Nephron (organoid): ENCODE measurements at regions not wholly inside any gene's neighbourhood (a gene's known extent, or its start where the extent isn't known, plus 50 kb on each side); places are given as distances from the start of the nearest gene placed in this dataset.
A peak's percentile ranks its signal among the peaks of the same experiment; 100 is the strongest.

Experiments used
- H3K27ac Mint-ChIP-seq, 3 experiments: 2 replicates each; pipeline ENCODE4 v1.8.0; 2020; ENCODE audit warnings: mixed read lengths in 3 of 3, mild to moderate bottlenecking in 2 of 3, moderate library complexity in 1 of 3
- H3K27me3 Mint-ChIP-seq: 2 replicates; pipeline ENCODE4 v1.8.0; 2021; ENCODE audit warnings: low read depth, mild to moderate bottlenecking, moderate library complexity, mixed read lengths
- H3K36me3 Mint-ChIP-seq: 2 replicates; pipeline ENCODE4 v1.8.0; 2020; ENCODE audit warnings: low read depth, mixed read lengths
- H3K4me1 Mint-ChIP-seq: 2 replicates; pipeline ENCODE4 v1.8.0; 2020; ENCODE audit warnings: mixed read lengths
- H3K4me3 Mint-ChIP-seq, 3 experiments: 2 replicates each; pipeline ENCODE4 v1.8.0; 2020; ENCODE audit warnings: mild to moderate bottlenecking in 3 of 3, mixed read lengths in 3 of 3, moderate library complexity in 2 of 3
- H3K9me3 Mint-ChIP-seq: 2 replicates; pipeline ENCODE4 v1.8.0; 2020; ENCODE audit warnings: mixed read lengths
- TF ChIP-seq, protein P1 (sequence below), 3 experiments: fragments of 200-600 bp; sonication (generic); IDR thresholded peaks; one replicate each; pipeline ENCODE4 v1.5.0; 2021; ENCODE audit warnings: antibody characterized with exemption in 3 of 3; ENCODE audit not compliant: unreplicated experiment in 3 of 3

DNA sequence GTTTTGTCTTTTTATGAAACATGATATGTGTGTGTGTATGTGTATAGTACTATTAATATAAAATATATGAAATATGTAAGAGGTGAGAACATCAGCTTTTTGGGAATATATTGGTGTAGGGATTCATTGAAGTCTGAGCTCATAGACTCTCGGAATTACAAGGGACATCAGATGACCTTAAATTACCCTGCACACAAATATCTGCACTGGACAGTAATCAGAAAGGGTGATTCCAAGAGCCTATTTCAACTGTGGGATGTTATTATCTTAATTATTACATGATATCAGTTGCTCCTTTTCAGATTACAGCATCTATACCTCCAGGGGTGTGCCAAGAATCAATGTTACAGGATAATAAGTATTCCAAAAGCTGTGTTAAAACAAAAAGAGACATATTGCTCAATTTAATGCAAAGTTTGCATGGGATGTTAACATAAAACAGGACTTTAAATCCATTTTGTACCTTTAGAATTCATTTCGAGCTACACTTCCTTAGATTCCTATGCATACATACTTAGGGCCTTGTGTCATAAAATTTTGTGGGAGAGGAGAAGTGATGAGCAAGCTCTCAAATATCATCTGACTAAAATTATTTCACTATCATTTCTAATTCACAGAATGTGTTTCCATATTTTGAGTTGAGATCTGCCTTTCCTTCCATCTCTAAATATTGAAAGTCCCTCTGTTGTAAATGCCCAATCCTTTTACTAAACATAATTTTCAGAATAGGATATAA lies 365.2 kb downstream of the BRINP1 start:
- TF ChIP-seq, protein P1, sequence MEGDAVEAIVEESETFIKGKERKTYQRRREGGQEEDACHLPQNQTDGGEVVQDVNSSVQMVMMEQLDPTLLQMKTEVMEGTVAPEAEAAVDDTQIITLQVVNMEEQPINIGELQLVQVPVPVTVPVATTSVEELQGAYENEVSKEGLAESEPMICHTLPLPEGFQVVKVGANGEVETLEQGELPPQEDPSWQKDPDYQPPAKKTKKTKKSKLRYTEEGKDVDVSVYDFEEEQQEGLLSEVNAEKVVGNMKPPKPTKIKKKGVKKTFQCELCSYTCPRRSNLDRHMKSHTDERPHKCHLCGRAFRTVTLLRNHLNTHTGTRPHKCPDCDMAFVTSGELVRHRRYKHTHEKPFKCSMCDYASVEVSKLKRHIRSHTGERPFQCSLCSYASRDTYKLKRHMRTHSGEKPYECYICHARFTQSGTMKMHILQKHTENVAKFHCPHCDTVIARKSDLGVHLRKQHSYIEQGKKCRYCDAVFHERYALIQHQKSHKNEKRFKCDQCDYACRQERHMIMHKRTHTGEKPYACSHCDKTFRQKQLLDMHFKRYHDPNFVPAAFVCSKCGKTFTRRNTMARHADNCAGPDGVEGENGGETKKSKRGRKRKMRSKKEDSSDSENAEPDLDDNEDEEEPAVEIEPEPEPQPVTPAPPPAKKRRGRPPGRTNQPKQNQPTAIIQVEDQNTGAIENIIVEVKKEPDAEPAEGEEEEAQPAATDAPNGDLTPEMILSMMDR (IDR thresholded peaks at IDR 0.05; ENCODE audit: unreplicated experiment in 3 of 3), result no peak

DNA sequence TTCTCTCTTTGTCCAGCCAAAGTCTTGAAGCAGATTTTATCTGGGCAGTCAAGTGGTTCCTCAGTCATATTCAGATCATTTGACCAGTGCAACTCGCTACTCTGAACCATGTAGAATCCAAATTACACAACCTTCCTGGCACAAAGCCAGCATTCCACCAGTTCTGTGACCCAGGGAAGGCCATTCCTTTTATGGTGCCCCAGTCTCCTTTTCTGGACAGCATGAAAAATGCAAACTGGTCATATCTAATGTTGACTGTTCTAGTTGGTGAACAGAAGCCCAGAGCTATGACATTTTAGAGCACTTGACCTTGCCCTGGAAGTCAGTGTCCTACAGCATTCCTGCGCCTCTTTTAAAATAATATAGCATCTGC lies 364.6 kb downstream of the BRINP1 start:
- Mint-ChIP-seq H3K36me3 (no peaks in the 10 kb centered on the region), H3K4me1 (peaks cover 30% of the 10 kb centered on the region), H3K9me3 (no peaks in the 10 kb centered on the region), H3K4me3 (no peak overlapping the region), H3K27me3 (no peaks in the 10 kb centered on the region), H3K27ac (peak overlapping the region; percentile 79 to 87 (median 87))
- TF ChIP-seq, protein P1 (IDR thresholded peaks at IDR 0.05; ENCODE audit: unreplicated experiment in 3 of 3), result no peak

More for the DNA sequence above, 365.2 kb downstream of the BRINP1 start:
- Mint-ChIP-seq H3K27ac (peak overlapping the region; percentile 79 to 87 (median 87)), H3K4me1 (peaks cover 26% of the 10 kb centered on the region), H3K27me3 (no peaks in the 10 kb centered on the region), H3K9me3 (no peaks in the 10 kb centered on the region), H3K36me3 (no peaks in the 10 kb centered on the region), H3K4me3 (no peak overlapping the region)

DNA sequence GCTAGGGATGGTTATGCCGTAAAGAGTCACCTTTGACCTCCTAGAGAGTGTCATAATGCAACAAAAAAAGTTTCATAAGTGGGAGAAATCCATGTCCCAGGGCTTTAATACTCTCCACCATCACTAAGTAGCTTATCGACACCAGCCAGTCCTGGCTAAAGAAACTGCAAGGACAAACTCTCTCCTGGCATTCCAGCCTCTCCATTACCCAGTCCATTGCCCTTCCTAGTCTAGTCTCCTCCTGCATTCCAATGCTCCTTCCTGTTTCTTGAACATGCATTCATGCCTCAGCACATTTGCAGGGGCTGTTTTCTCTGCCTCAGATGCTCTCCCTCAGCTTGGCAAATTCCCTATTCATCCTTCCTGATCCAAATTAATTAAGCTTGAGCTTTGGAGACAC lies 364.1 kb downstream of the BRINP1 start:
- TF ChIP-seq, protein P1 (IDR thresholded peaks at IDR 0.05; ENCODE audit: unreplicated experiment in 3 of 3), result no peak
- peak overlapping the region; percentile 79 to 87 (median 87) for H3K27ac Mint-ChIP-seq
- no peak overlapping the region for H3K4me3 Mint-ChIP-seq
- H3K27me3 Mint-ChIP-seq, result no peaks in the 10 kb centered on the region
- no peaks in the 10 kb centered on the region for H3K36me3 Mint-ChIP-seq
- peaks cover 30% of the 10 kb centered on the region for H3K4me1 Mint-ChIP-seq
- no peaks in the 10 kb centered on the region for H3K9me3 Mint-ChIP-seq

DNA sequence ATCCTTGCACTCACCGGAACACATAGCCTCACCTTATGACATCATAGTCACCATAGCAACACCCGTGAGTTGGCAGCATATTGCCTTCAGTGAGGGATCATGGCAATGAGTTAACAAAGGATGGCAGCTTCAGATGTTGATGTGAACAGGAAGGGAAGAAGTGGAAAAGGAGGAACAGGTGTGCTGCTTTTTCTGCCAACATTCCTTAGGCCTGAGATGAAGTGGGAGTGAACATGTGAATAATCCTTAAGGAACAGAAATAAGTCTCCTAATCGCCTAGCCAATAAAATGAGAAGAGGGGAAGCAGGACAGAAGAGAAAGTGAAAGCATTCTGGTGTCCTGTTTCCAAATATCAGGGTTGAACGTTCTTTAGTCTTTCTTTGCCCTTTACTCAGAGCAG lies 360.0 kb downstream of the BRINP1 start:
- H3K27ac Mint-ChIP-seq, result no peak overlapping the region
- no peak overlapping the region for H3K4me3 Mint-ChIP-seq
- H3K27me3 Mint-ChIP-seq, result no peaks in the 10 kb centered on the region
- peaks cover 25% of the 10 kb centered on the region for H3K4me1 Mint-ChIP-seq
- TF ChIP-seq, protein P1 (IDR thresholded peaks at IDR 0.05; ENCODE audit: unreplicated experiment in 3 of 3), result no peak
- H3K36me3 Mint-ChIP-seq, result no peaks in the 10 kb centered on the region
- H3K9me3 Mint-ChIP-seq, result no peaks in the 10 kb centered on the region

DNA sequence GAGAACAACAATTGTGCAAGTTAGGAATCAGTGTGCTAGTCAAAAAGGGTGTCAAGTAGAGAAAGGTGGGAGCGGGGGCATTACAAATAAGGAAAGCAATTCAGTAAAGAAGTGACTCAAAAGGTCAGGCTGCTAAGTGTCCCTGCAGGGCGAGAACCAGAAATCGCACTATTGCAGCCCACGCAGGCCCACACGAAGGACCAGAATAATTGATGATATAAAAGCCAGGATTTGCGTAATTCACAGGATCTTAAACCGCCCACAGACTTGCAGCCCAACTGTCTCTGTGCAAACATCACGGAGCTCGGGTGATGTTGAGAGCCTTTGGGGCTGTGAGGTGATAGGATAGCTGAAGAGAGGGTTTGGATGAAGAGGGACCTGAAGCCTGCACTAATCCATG lies 349.0 kb downstream of the BRINP1 start:
- H3K27ac Mint-ChIP-seq, result peak overlapping the region in 1 of 3 experiments; percentile 48
- H3K9me3 Mint-ChIP-seq, result peaks cover 6% of the 10 kb centered on the region
- peaks cover 3% of the 10 kb centered on the region for H3K36me3 Mint-ChIP-seq
- no peak overlapping the region for H3K4me3 Mint-ChIP-seq
- TF ChIP-seq, protein P1 (IDR thresholded peaks at IDR 0.05; ENCODE audit: unreplicated experiment in 3 of 3), result no peak
- no peaks in the 10 kb centered on the region for H3K27me3 Mint-ChIP-seq
- peaks cover 22% of the 10 kb centered on the region for H3K4me1 Mint-ChIP-seq

DNA sequence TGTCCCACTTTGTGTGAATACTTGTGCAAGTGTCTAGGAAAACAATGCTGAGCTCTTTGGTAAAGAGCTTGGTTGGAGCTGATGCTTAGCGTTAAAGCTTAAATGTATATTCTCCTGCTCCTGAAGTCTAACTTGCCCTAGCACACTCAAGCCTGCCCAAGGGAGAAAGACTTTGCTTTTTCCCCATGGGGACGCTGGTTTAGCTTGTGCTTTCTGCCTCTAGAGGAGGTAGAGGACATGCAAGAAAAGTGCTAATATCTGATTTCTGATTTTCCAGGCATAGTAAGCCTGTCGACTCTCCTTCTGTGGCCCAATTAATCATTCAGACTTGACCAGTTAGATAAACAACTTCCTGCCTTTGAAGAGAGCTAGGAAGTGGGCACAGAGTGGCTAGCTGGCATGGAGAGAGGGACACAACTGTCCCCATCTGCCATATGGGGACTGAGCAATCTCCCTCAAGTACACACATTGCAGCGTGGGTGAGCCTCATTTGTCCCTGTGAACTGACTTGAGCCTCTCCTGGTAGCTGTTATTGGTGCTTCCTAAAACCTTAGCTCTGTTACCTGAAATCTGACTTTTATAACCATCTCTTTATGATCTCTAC lies 348.4 kb downstream of the BRINP1 start:
- no peak overlapping the region for H3K4me3 Mint-ChIP-seq
- H3K27ac Mint-ChIP-seq, result no peak overlapping the region
- no peaks in the 10 kb centered on the region for H3K27me3 Mint-ChIP-seq
- peaks cover 3% of the 10 kb centered on the region for H3K9me3 Mint-ChIP-seq
- peaks cover 23% of the 10 kb centered on the region for H3K4me1 Mint-ChIP-seq
- peaks cover 2% of the 10 kb centered on the region for H3K36me3 Mint-ChIP-seq
- TF ChIP-seq, protein P1 (IDR thresholded peaks at IDR 0.05; ENCODE audit: unreplicated experiment in 3 of 3), result no peak
